Endothelial cell of umbilical vein (primary cell): ENCODE measurements at regions not wholly inside any gene's neighbourhood (a gene's known extent, or its start where the extent isn't known, plus 50 kb on each side); places are given as distances from the start of the nearest gene placed in this dataset.

Experiments used
- BruUV-seq: library from RNA; stranded (reverse); fragments of 400-500 nt; replicated peaks from 2 replicates; lab custom pipeline; 2021; lab: Mats Ljungman, UMichigan
- CTCF ChIA-PET: fragments of 300-600, 350-600 bp; sonication (Branson Sonifier 250); formaldehyde crosslinking; loops from one replicate; lab custom pipeline; 2021; ENCODE audit warnings: antibody characterized with exemption, inconsistent platforms; lab: Charles Lee
- POLR2A ChIA-PET: fragments of 300-600, 350-600 bp; sonication (Branson Sonifier 250); formaldehyde crosslinking; loops from one replicate; lab custom pipeline; 2021; ENCODE audit warnings: antibody characterized with exemption, inconsistent platforms; lab: Charles Lee
- DNase-seq: peaks from one replicate; pipeline ENCODE4 v3.0.0-alpha.2; 2011; ENCODE audit warnings: low read depth, low spot score
- FAIRE-seq: peaks from 2 replicates; lab custom pipeline; 2011; peaks lifted over from hg19 to GRCh38; lab: Jason Lieb, UNC
- H2AFZ ChIP-seq: 2 replicates; pipeline ENCODE4 v1.6.0; 2012; ENCODE audit warnings: low read depth, low read length, control low read depth, inconsistent platforms
- H3K27ac ChIP-seq: 2 replicates; pipeline ENCODE4 v1.5.1; 2011; ENCODE audit warnings: low read depth, mild to moderate bottlenecking, control low read depth, low read length, moderate library complexity; ENCODE audit not compliant: insufficient read depth
- H3K27me3 ChIP-seq, 2 experiments: 2 replicates each; pipeline versions ENCODE4 v1.6.0 to v1.6.1; 2011; ENCODE audit warnings: low read length in 2 of 2, mixed read lengths in 1 of 2; ENCODE audit not compliant: control insufficient read depth in 2 of 2, insufficient read depth in 2 of 2
- H3K36me3 ChIP-seq, 2 experiments: 2 replicates in 1 of 2; 3 replicates in 1 of 2; pipeline ENCODE4 v1.5.1; 2011; ENCODE audit warnings: low read length in 2 of 2, mild to moderate bottlenecking in 1 of 2, moderate library complexity in 1 of 2; ENCODE audit not compliant: control insufficient read depth in 2 of 2, insufficient read depth in 2 of 2; ENCODE audit errors: extremely low read depth in 1 of 2
- H3K4me1 ChIP-seq: 3 replicates; pipeline ENCODE4 v1.5.1; 2011; ENCODE audit warnings: mild to moderate bottlenecking, low read length; ENCODE audit not compliant: control insufficient read depth, insufficient read depth; ENCODE audit errors: extremely low read depth
- H3K4me2 ChIP-seq: 2 replicates; pipeline ENCODE4 v1.6.1; 2011; ENCODE audit warnings: low read length, control low read depth, mixed read lengths; ENCODE audit not compliant: insufficient read depth
- H3K4me3 ChIP-seq, 3 experiments: fragments of 200-600 bp in 1 of 3; sonication (generic), shearing (Covaris generic) in 1 of 3; replicated peaks in 1 of 3; 2 replicates each; pipeline ENCODE4 v1.5.1; 2011 to 2016; ENCODE audit warnings: control low read depth in 3 of 3, low read length in 3 of 3, mild to moderate bottlenecking in 2 of 3, inconsistent platforms in 1 of 3, low read depth in 1 of 3, moderate library complexity in 1 of 3; ENCODE audit not compliant: insufficient read depth in 1 of 3
- H3K79me2 ChIP-seq: 2 replicates; pipeline ENCODE4 v1.6.0; 2012; ENCODE audit warnings: low read length, inconsistent platforms; ENCODE audit not compliant: control insufficient read depth, insufficient read depth
- H3K9ac ChIP-seq: replicated peaks from 2 replicates; pipeline ENCODE3; 2011; ENCODE audit warnings: low read length, control low read depth; ENCODE audit not compliant: insufficient read depth; ENCODE audit errors: extremely low read depth
- H3K9me1 ChIP-seq: replicated peaks from 3 replicates; pipeline ENCODE4 v1.6.0; 2011; ENCODE audit warnings: mild to moderate bottlenecking, low read length; ENCODE audit not compliant: control insufficient read depth, insufficient read depth; ENCODE audit errors: extremely low read depth
- H3K9me3 ChIP-seq: replicated peaks from 2 replicates; pipeline ENCODE4 v1.5.1; 2012; ENCODE audit warnings: low read length, inconsistent platforms; ENCODE audit not compliant: control insufficient read depth, insufficient read depth
- H4K20me1 ChIP-seq: replicated peaks from 2 replicates; pipeline ENCODE3; 2011; ENCODE audit warnings: mild to moderate bottlenecking, low read length; ENCODE audit not compliant: control insufficient read depth, insufficient read depth; ENCODE audit errors: extremely low read depth
- CTCF ChIP-seq, 2 donors: IDR thresholded peaks; 1 replicate in 1 of 2; 2 replicates in 1 of 2; pipeline ENCODE4 v1.5.1; 2011; ENCODE audit warnings: low read length in 2 of 2, mild to moderate bottlenecking in 2 of 2, moderate library complexity in 2 of 2, control low read depth in 1 of 2, inconsistent platforms in 1 of 2, low read depth in 1 of 2; ENCODE audit not compliant: insufficient read depth in 1 of 2; ENCODE audit errors: extremely low read depth in 1 of 2
- EZH2 ChIP-seq: IDR thresholded peaks from 2 replicates; pipeline ENCODE4 v1.6.1; 2012; ENCODE audit warnings: borderline replicate concordance, low read depth, mild to moderate bottlenecking, moderate library complexity, low read length, inconsistent platforms; ENCODE audit not compliant: severe bottlenecking
- FOS ChIP-seq: IDR thresholded peaks from 2 replicates; pipeline ENCODE4 v1.6.1; 2011; ENCODE audit warnings: mild to moderate bottlenecking, low read length, moderate library complexity, borderline replicate concordance; ENCODE audit not compliant: insufficient read depth
- GATA2 ChIP-seq: IDR thresholded peaks from 2 replicates; pipeline ENCODE4 v1.7.0; 2011; ENCODE audit warnings: low read depth, mild to moderate bottlenecking, moderate library complexity, mixed read lengths, low read length; ENCODE audit not compliant: insufficient read length, insufficient read depth
- JUN ChIP-seq: IDR thresholded peaks from 2 replicates; pipeline ENCODE4 v1.6.1; 2011; ENCODE audit warnings: borderline replicate concordance, low read depth; ENCODE audit not compliant: insufficient read length, insufficient read depth
- MYC ChIP-seq: IDR thresholded peaks from one replicate; pipeline ENCODE4 v1.6.1; 2011; ENCODE audit warnings: mild to moderate bottlenecking, low read depth, low read length
- POLR2A ChIP-seq: IDR thresholded peaks from 2 replicates; pipeline ENCODE4 v1.6.1; 2012; ENCODE audit warnings: low read depth, mild to moderate bottlenecking, control low read depth, low read length
- POLR2AphosphoS5 ChIP-seq: IDR thresholded peaks from 2 replicates; pipeline ENCODE4 v1.6.1; 2012; ENCODE audit warnings: low read depth, mild to moderate bottlenecking, control low read depth, low read length, moderate library complexity; ENCODE audit not compliant: insufficient read depth
- dilution Hi-C: fragments of 300-500 bp; cut with MboI; formaldehyde crosslinking; loops from one replicate; pipeline ENCODE4 v1.15.0; 2019; ENCODE audit warnings: low sequenced_read_pairs; ENCODE audit not compliant: extremely low pct_ligation_motif_present
- intact Hi-C: fragments of 100-400 bp; cut with micrococcal nuclease; formaldehyde crosslinking; loops from one replicate; pipeline ENCODE4 v1.10.0; 2022
- TF ChIP-seq, protein P1 (sequence below): IDR thresholded peaks from 2 replicates; pipeline ENCODE4 v1.6.1; 2011; ENCODE audit not compliant: insufficient read depth, insufficient read length

- Histone ChIP-seq H3K27ac (no peak overlapping the region), H3K27me3 (no peaks in the 10 kb centered on the region), H3K4me3 (no peak overlapping the region), H3K36me3 (no peaks in the 10 kb centered on the region), H2AFZ (no peak overlapping the region), H3K9ac (no peak overlapping the region), H4K20me1 (no peaks in the 10 kb centered on the region), H3K4me1 (no peaks in the 10 kb centered on the region), H3K4me2 (no peak overlapping the region), H3K9me1 (no peaks in the 10 kb centered on the region), H3K9me3 (no peaks in the 10 kb centered on the region), H3K79me2 (no peaks in the 10 kb centered on the region)
- CTCF ChIA-PET: no interaction called here
- intact Hi-C loops: no loop called here
- POLR2A ChIA-PET: no interaction called here
- FAIRE-seq: no peak
- TF ChIP-seq POLR2A (no peak), JUN (no peak), POLR2AphosphoS5 (no peak), GATA2 (no peak), FOS (no peak), MYC (no peak), CTCF (IDR thresholded peaks at IDR 0.05; ENCODE audit: extremely low read depth in 1 of 2, insufficient read depth in 1 of 2, low read depth in 1 of 2, low read length in 2 of 2) (no peak), EZH2 (no peak)
- TF ChIP-seq, protein P1, sequence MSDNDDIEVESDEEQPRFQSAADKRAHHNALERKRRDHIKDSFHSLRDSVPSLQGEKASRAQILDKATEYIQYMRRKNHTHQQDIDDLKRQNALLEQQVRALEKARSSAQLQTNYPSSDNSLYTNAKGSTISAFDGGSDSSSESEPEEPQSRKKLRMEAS: no peak
- no TSS peak for BruUV-seq
- no peak for DNase-seq
- dilution Hi-C loops: no loop called here
Observed at GRCh38 chr16:27687605-27688004, 137.7 kb downstream of the KATNIP start.
